GM21529 (cell line): ENCODE measurements at regions not wholly inside any gene's neighbourhood (a gene's known extent, or its start where the extent isn't known, plus 50 kb on each side); places are given as distances from the start of the nearest gene placed in this dataset.

Source experiments
- ATAC-seq: cut with Tn5 transposase; IDR thresholded peaks from one replicate; pipeline ENCODE4 v1.9.1; 2021; ENCODE audit not compliant: unreplicated experiment

- ATAC-seq: no peak
Measured at GRCh38 chr22:48756146-48757111, 1071.2 kb downstream of the BRD1 start.

GRCh38 chr22:48755059-48755949 is 1072.4 kb downstream of the BRD1 start:
- ATAC-seq: no peak

GRCh38 chr22:48754611-48755058 is 1073.0 kb downstream of the BRD1 start:
- ATAC-seq: no peak

- no peak for ATAC-seq
Measured at GRCh38 chr22:48753752-48754517, 1073.7 kb downstream of the BRD1 start.

- no peak for ATAC-seq
Measured at GRCh38 chr22:48753381-48753730, 1074.3 kb downstream of the BRD1 start.

GRCh38 chr22:48752451-48753380 is 1075.0 kb downstream of the BRD1 start:
- ATAC-seq: no peak

- no peak for ATAC-seq
Measured at GRCh38 chr22:48751539-48752437, 1075.9 kb downstream of the BRD1 start.

GRCh38 chr22:48750826-48751440 is 1076.7 kb downstream of the BRD1 start:
- ATAC-seq: no peak

- ATAC-seq: no peak
Measured at GRCh38 chr22:48750282-48750681, 1077.4 kb downstream of the BRD1 start.

GRCh38 chr22:48749555-48750227 is 1078.0 kb downstream of the BRD1 start:
- no peak for ATAC-seq

- no peak for ATAC-seq
Measured at GRCh38 chr22:48748860-48749554, 1078.7 kb downstream of the BRD1 start.

GRCh38 chr22:48748113-48748859 is 1079.4 kb downstream of the BRD1 start:
- ATAC-seq: no peak

- no peak for ATAC-seq
Measured at GRCh38 chr22:48746789-48747425, 1080.8 kb downstream of the BRD1 start.

- ATAC-seq: no peak
Measured at GRCh38 chr22:48745842-48746788, 1081.6 kb downstream of the BRD1 start.
